GM21825 (cell line): ENCODE measurements at regions not wholly inside any gene's neighbourhood (a gene's known extent, or its start where the extent isn't known, plus 50 kb on each side); places are given as distances from the start of the nearest gene placed in this dataset.
"Not testable (repeated sequence)": the region's sequence is repeated elsewhere in the genome, so short reads cannot be mapped to it uniquely, and the experiment has no call there.

Experiments used
- ATAC-seq: cut with Tn5 transposase; IDR thresholded peaks from one replicate; pipeline ENCODE4 v1.9.1; 2021; ENCODE audit warnings: mild to moderate bottlenecking, moderate library complexity; ENCODE audit not compliant: unreplicated experiment

DNA sequence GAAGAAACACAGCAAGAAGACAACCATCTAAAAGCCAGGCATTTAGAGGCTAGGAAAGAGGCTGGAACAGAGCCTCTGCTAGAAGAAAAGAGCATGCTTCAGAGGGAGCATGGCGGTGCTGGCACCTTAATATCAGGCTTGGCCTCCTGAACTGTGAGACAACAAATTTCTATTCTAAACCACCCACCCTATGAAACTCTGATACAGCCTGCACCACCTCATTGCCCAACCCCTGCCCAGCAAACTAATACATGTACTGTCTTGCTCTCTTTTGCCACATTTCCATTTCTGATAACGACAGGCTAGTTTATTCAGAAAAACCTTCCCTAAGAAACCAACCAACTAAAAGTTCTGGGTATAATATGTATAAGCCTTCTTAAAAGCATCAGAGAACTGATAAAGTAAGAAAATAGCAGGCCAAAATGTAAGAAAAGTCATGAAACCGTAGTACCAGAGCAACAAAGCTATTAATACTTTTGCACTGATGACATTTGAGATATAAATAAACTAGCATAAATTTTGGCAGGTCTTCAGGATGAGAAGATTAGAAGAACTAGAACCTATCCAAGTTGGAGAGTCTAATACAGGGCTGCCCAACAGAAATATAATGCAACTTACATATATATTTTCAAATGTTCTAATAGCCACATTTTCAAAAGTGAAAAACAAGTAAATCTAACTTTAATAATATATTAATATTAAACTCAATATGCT, 184.7 kb upstream of the HSF2 start:
- ATAC-seq = no peak

DNA sequence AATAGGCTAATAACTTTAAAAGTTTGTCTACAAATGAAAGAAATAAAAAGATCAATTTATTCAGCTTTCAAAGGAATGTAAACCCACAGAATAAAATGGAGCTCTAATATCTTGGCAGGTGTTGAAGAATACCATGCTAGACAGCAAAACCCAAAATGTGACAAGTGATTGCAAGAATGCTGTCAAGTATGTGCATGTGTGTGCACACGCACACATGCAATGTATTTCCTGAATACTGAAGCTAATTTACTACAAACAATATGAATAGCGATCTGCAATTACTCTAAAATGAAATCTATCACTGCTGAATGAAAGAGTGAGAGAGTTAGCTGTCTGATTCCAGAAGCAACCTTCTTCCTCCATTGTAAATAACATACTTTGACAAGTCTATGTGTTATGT, 179.2 kb upstream of the HSF2 start:
- no peak for ATAC-seq

DNA sequence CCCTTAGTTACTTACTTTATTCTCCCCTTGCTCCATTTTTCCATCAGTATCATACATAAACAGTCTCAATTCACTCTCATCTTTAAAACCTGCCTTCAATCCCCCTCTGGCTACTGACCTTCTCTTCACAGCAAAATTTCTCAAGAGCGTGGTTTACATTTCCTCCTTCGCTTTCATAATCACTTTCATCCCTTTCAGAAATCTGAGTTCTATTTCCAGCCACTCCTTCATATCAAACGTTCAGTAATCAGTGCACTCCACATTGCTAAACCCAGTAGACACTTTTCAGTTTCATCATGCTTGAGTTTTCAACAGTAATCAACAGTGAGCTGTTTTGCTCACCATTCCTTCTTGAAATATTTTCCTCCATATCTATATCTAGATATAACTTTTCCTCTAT, 176.7 kb upstream of the HSF2 start:
- ATAC-seq = no peak

DNA sequence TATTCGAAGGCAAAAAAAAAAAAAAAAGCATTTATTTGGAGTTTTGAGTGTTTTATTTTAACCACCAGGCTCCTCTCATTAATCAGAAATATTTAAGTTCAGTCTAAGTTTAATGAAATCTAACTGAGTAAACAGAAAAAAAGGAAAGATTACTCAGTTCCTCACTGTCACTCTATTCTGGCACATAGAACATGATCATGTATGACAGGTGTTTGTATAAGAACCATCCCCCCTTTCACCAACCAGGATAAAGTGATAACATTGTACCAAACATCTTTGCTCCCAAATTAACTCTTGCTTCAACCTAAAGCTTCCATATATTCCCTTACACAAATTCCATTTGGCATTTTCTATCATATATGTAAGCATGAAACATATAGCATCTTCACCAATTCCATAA, 176.2 kb upstream of the HSF2 start:
- ATAC-seq = no peak

DNA sequence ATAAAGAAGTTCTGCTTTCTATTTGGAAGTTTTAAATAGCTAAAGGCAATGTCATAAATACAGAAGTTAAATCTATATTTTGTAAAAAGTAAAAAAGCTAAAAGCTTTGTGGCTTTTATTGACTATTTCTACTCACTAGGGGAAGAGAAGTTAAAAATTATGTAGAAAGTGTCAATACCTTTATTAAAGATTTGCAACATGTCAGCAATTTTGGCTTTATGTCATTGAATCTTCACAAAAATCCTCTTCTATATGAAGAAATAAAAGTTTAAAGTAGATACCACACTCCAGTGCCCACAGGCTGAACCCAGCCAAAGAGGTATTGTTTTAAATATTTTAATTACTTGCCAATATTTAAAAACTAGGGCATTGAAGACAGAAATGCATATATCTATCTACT, 160.6 kb upstream of the HSF2 start:
- ATAC-seq = no peak

DNA sequence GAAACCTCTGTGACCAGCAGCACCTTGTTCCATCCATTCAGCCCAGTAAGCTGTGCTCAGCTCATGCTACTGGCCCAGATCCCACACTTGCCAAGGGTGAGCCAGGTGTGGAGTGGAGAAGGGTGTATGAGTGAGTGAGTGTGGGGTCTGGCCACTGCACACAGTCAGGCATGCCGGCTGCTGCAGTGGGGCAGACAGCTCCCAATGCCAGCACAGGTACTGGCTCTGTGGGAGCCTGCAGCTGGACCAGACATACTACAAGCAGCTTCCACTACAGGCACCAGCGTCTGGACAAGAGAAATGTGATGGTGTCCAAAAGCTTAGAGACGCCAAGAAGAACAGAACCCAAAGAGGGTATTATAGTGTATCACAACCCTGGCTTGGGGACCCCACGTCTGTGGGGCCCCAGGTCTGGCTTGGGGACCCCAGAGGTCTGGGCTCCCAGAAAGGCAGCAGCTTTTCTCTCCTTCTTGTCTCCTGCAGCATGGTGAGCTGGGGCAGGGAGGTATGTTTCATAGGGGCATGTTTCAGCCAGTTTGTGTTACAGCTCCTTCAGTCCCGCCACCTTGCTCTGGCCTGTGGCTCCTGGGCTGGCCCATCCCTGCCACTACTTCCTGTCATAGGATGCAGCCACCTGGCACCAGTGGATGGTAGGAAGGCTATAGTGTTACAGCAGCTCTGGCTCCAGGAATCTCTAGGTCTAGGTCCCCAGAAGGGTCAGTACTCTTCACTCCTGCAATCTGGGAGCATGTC, 152.4 kb upstream of the HSF2 start:
- ATAC-seq = no peak

DNA sequence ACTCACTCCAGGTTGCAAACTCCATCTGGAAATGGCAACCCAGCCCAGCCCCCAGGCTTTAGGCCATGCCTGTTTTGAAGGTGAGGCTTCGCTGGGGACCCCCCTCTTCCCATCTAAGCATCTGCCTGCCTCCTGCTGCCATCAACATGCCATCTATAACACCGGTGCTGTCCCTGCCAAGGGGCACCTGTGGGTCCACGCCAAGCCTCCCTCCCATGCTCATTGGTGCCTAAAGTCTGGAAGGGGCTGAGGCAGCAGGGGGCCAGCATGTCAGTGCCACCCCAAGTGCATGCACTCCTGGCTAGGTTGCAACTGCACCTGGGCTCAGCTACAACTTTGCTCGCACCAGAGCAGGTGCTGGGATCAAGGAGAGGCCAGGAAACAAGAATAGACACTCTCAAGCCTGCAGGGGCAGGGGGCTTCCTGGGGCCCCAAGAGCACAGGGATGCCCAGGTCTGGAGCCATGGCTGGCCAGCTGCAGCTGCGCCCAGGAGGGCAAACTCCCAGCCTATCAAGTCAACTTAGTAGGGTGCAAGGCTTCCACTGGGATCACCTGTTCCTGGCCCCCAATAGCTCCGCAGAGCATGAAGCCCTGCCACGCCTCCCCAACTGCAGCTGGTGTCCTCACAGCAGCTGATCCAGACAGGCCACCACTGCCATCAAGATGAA, 151.3 kb upstream of the HSF2 start:
- ATAC-seq = no peak

DNA sequence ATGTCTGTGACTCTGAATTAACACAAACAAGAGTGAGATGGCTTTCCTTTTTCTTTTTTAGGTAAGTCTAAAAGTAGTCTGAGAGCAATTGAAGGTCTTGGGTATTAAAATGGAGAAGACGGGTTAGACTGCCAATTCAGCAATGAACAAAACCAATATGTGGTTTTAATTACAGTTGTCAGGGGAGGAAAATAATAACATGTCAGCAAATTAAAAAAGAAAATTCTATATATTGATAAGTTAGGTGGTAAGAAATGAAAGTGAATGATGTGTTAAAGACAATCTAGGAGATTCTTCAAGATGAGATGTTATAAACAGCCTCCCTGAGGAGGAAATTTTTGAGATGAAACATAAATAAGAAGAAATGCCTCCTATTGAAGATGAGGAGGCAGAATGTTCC, 150.6 kb upstream of the HSF2 start:
- no peak for ATAC-seq

DNA sequence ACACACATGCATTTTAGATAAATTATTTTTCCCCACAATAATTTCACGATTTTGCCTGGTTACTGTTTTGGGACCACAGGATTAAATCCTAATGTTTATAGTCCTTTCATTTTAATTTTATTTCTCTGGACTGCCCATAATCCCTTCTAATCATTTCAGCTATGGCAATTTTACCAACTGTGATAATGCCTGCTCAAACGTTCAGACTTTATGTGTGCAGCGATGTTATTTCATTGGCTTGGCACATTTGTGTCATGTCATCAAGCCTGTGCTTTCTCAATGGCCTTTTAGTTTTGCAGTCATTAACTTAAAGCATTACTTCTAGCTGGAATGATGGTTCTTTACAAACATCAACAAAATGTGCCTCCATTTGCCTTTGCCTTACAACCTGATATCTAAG, 140.6 kb upstream of the HSF2 start:
- ATAC-seq = no peak

DNA sequence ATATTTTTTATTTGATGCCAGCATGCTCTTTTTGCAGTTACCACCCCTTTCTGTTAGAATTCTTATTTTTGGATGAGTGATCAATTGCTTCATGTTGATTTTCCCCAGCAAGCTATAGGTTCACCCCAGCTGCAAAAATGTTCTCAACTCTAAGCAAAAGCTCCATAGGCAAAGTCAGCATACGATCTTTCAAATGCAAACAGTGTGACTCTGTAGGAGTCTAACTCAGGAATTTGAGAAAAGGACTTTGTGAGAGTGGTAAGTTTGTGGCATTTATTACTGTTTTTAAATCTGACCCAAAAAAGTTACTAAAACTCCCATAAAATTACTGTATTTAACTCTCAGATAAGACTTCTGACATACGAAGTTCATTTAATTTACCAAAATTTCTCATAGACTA, 134.9 kb upstream of the HSF2 start:
- ATAC-seq = no peak

DNA sequence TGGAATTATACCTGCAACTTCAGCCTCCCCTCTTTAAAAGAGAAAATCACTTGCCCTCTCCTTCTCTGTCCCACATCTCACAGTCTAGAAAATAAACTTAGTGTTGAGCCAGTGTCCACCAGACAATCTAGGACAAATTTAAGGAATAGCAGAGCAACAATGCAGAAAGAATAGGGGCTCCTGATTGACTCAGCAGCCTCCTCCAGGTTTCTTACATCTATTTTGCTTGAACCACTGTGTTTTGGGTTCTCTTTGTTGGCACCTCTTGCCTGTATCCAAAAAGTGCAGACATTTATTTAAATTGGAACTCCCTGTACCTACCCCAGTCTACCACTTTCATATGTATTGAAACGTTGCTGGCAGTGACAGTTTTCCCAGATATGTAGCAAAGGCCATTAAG, 133.7 kb upstream of the HSF2 start:
- ATAC-seq = no peak

DNA sequence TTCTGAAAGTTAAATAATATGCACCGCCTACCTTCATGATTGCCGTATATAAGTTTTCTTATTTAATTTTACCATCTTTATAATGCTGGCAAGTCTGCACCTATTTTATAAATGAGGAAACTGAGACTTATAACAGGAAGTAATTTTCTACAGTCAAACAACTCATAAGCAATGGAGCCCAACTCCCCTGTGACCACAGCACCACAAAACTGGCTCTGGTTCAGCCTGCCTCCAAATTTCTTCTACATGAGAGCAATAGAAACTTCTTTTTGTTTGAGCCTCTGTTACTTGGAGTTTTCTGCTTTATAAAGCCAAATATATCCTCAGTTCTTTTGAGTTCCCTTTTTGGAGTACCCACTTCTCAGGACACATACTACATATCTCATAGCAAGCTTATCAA, 131.1 kb upstream of the HSF2 start:
- ATAC-seq = no peak

DNA sequence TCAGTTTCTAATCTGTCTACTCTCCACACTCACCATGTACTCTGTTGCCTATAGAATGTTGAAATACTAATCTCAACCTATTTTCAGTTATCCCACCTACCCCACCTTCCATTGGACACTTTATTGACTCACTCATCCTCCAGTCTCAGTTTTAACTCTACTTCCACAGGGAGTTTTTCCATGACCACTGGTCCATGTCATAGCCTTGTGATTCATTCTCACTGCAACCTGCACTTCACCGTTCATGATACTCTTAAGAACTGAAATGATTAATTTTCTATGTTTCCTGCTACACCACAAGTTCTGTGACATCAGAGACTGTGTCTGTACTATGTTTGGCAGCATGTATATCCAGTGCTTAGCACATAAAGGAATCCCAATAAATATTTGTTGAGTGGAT, 122.8 kb upstream of the HSF2 start:
- no peak for ATAC-seq

DNA sequence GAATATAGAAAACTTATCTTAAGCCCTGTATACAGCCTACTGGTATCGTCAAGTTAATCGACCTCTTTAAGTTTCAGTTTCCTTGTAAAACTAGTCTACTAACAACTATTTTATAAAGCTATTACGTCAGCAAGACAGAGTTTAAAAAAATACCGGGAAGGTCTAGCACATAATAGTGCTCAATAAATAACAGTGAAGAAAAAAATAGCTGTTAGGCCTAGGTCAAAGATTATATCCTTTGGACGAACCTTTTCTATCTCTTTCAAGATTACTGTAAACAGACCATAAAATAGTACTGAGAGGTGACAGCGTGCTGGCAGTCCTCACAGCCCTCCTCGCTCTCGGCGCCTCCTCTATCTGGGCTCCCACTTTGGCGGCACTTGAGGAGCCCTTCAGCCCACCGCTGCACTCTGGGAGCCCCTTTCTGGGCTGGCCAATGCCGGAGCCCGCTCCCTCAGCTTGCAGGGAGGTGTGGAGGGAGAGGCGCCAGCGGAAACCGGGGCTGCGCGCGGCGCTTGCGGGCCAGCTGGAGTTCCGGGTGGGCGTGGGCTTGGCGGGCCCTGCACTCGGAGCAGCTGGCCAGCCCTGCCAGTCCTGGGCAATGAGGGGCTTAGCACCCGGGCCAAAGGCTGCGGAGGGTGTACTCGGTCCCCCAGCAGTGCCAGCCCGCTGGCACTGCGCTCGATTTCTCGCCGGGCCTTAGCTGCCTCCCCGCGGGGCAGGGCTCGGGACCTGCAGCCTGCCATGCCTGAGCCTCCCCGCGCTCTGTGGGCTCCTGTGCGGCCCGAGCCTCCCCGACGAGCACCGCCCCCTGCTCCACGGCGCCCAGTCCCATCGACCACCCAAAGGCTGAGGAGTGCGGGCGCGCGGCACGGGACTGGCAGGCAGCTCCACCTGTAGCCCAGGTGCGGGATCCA, 119.1 kb upstream of the HSF2 start:
- ATAC-seq = not testable (repeated sequence)

DNA sequence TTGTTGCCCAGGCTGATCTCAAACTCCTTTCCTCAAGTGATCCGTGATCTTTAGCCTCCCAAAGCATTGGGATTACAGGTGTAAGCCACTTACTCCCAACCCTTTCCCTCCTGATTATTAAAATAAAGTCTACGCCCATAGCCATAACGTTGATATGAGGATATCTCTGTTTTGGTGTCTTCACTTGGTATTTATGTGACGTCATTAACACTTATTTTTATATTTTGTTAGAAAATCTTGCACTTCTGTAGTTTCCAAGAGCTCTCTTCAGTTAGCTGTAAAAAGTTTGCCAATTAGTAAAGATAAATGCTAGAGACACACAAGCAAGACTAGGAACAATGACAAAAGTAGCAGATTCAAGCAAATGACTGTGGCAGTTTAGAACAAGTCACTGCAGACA, 115.6 kb upstream of the HSF2 start:
- no peak for ATAC-seq

DNA sequence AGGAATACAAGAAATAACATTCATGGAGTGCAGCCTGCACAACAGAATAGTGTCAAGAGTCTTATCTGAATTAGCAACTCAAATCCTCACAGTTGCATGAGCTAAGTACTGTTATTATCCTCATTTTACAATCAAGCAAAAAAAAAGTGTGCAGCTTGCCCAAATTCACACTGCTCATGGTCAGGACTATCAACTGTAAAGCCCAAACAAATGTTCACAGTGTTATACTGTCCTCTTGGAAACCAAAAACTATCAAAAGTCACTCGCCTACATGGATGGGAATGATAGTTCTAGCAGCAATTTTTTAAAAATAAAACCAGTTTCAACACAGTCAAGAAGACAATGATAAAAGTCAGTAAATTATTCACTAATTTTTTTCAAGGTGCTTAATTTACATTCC, 114.6 kb upstream of the HSF2 start:
- no peak for ATAC-seq

DNA sequence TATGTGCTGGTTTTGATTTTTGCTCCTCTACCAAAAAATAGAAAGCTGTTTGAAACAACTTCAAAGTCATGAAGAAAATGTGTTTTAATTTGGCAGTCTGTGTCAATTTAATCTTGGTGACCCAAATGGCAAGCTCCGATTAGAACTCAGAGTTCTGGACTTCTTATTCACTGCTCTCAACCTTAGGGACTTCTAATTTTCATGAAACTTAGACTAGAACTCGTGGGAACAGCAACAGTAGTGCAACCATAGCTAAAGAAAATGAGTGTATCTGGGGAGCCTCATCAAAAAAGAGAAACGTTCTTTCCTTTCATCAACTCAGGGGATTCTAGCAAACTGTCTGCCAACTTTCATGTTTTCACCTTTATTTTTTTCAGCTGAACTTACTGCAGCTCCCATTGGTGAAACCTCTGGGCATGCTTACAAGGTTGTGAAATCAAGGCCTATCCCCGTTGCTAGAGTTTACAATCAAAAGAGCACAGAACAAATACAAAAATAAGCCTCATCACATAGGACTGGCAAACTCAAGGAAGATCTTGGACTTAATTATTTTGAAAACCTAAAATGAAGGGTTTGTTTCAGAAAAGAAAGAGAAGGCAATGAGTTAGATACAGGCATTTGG, 114.0 kb upstream of the HSF2 start:
- no peak for ATAC-seq

DNA sequence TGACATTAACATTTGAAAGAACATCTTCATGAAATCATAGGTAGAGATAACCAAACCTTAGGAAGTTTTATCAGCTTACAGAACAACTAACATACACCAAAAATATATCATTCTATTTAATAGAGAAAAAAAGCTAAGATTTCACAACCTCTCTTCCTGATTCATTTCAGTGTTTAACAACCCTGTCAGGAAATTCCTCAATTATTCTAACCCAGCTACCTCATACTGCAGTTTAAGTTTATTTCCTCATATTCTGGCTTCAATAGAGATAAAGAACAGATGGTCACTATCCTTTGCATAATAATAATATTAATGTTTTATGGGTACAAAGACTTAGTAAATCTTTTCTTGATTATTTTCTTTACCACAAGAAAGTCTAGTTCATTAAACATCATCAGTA, 112.9 kb upstream of the HSF2 start:
- no peak for ATAC-seq

DNA sequence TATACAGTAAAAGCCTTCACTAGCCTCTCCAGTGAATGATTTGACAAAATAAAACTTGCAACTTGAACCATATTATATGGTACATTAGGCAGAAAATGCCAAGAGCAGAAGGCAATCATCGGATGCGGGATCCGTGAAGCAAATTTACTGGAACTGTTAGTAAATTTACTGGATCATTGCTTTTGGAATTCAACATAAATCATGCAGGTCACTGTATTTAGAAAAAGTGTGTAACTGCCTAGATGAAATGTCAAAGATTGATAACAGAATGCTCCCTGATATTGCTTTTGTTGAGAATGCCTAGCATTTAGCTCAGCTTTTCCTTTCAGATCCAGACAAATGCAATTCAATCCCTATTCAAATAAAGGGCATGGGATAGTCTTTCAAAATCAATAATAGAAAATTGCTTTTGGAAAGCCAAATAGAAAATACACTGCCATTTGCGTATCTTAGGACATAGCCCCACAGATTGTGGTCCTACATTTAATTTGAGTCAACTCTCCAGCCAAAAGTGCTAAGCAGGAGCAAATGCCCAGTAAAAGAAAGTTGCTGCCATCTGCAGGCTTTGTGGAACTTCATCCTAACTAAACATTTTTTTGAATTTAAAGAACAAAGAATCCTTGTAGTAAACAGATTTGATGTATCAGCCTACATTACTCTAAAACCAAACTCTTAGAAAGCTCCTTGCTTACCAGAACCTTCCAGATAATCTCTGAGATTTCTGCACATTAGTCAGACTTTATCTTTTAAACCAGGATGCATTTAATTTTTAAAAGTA, 109.5 kb upstream of the HSF2 start:
- ATAC-seq = no peak

DNA sequence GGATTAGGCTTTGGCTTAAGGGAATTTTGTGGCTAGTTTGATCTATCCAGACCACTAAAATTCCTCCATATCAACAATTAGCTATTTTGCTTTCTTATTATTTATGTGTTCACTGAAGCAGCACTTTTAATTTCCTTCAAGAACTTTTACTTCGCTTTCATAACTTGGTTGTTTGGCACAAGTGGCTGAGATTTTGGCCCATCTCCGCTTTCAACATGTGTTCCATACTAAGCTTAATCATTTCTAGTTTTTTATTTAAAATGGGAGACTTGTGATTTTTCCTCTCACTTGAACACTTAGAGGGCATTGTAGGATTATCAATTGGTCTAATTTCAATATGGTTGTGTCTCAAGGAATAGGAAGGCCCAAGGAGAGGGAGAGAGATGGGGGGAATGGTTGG, 102.4 kb upstream of the HSF2 start:
- ATAC-seq = no peak
